Trophoblast cell (in vitro differentiated cells and primary cell): ENCODE measurements at regions not wholly inside any gene's neighbourhood (a gene's known extent, or its start where the extent isn't known, plus 50 kb on each side); places are given as distances from the start of the nearest gene placed in this dataset.

Source experiments
- DNase-seq, 2 donors: peaks; one replicate each; pipeline ENCODE4 v3.0.0-alpha.2; 2016
- H2AFZ ChIP-seq: 2 replicates; pipeline ENCODE4 v1.6.1; 2013; ENCODE audit warnings: low read length, moderate library complexity, mild to moderate bottlenecking; ENCODE audit not compliant: insufficient read depth, poor library complexity
- H2AK5ac ChIP-seq: 2 replicates; pipeline ENCODE4 v1.6.1; 2013; ENCODE audit warnings: mild to moderate bottlenecking, low read length
- H2BK120ac ChIP-seq: 2 replicates; pipeline ENCODE4 v1.6.1; 2013; ENCODE audit warnings: low read length, mild to moderate bottlenecking, moderate library complexity; ENCODE audit not compliant: insufficient read depth, poor library complexity
- H2BK12ac ChIP-seq: 2 replicates; pipeline ENCODE4 v1.6.1; 2013; ENCODE audit warnings: mild to moderate bottlenecking, low read length, moderate library complexity
- H2BK5ac ChIP-seq: 2 replicates; pipeline ENCODE4 v1.6.1; 2013; ENCODE audit warnings: low read length, low read depth, moderate library complexity, mild to moderate bottlenecking; ENCODE audit not compliant: poor library complexity
- H3K14ac ChIP-seq: 2 replicates; pipeline ENCODE4 v1.6.1; 2013; ENCODE audit warnings: mild to moderate bottlenecking, low read length
- H3K18ac ChIP-seq: 2 replicates; pipeline ENCODE4 v1.6.1; 2013; ENCODE audit warnings: mild to moderate bottlenecking, low read length
- H3K23ac ChIP-seq: 2 replicates; pipeline ENCODE4 v1.6.1; 2013; ENCODE audit warnings: low read length
- H3K27ac ChIP-seq: 2 replicates; pipeline ENCODE4 v1.5.1; 2013; ENCODE audit warnings: low read depth, mild to moderate bottlenecking, inconsistent platforms, low read length, moderate library complexity
- H3K27me3 ChIP-seq: 2 replicates; pipeline ENCODE4 v1.6.1; 2013; ENCODE audit warnings: inconsistent platforms, mild to moderate bottlenecking, low read length, moderate library complexity; ENCODE audit not compliant: insufficient read depth
- H3K36me3 ChIP-seq, 2 experiments: 1 replicate in 1 of 2; 2 replicates in 1 of 2; pipeline ENCODE4 v1.6.1; 2013; ENCODE audit warnings: low read length in 2 of 2, mild to moderate bottlenecking in 2 of 2, moderate library complexity in 1 of 2; ENCODE audit not compliant: insufficient read depth in 2 of 2, control insufficient read depth in 1 of 2
- H3K4ac ChIP-seq: 2 replicates; pipeline ENCODE4 v1.6.1; 2013; ENCODE audit warnings: low read depth, mild to moderate bottlenecking, low read length, moderate library complexity
- H3K4me1 ChIP-seq, 2 experiments: 1 replicate in 1 of 2; 2 replicates in 1 of 2; pipeline ENCODE4 v1.6.1; 2013; ENCODE audit warnings: low read length in 2 of 2, mild to moderate bottlenecking in 2 of 2, moderate library complexity in 1 of 2; ENCODE audit not compliant: insufficient read depth in 2 of 2, control insufficient read depth in 1 of 2
- H3K4me2 ChIP-seq: 2 replicates; pipeline ENCODE4 v1.6.1; 2013; ENCODE audit warnings: inconsistent platforms, mild to moderate bottlenecking, low read length, moderate library complexity
- H3K4me3 ChIP-seq: 2 replicates; pipeline ENCODE4 v1.5.1; 2013; ENCODE audit warnings: mild to moderate bottlenecking, low read depth, low read length, inconsistent platforms
- H3K79me1 ChIP-seq: one replicate; pipeline ENCODE4 v1.6.1; 2013; ENCODE audit warnings: low read length
- H3K79me2 ChIP-seq: 2 replicates; pipeline ENCODE4 v1.6.1; 2013; ENCODE audit warnings: low read length, mild to moderate bottlenecking; ENCODE audit not compliant: control insufficient read depth, insufficient read depth, poor library complexity
- H3K9ac ChIP-seq: 2 replicates; pipeline ENCODE4 v1.6.1; 2013; ENCODE audit warnings: mild to moderate bottlenecking, low read length
- H3K9me3 ChIP-seq: 2 replicates; pipeline ENCODE4 v1.6.1; 2013; ENCODE audit warnings: low read depth, mild to moderate bottlenecking, control low read depth, inconsistent platforms, low read length; ENCODE audit not compliant: insufficient read depth
- H4K12ac ChIP-seq: 2 replicates; pipeline ENCODE4 v1.6.1; 2013; ENCODE audit warnings: low read depth, mild to moderate bottlenecking, low read length, moderate library complexity
- H4K8ac ChIP-seq: 2 replicates; pipeline ENCODE4 v1.6.1; 2013; ENCODE audit warnings: low read depth, mild to moderate bottlenecking, low read length, moderate library complexity
- H4K91ac ChIP-seq: one replicate; pipeline ENCODE4 v1.6.1; 2013; ENCODE audit warnings: low read depth, mild to moderate bottlenecking, low read length, moderate library complexity
- WGBS: extraction: QIAGEN DNeasy Blood & Tissue Kit; methylation state at CpG from one replicate; pipeline ENCODE4 v1.1.7; 2013; ENCODE audit warnings: missing lambda C conversion rate; ENCODE audit not compliant: insufficient read length, insufficient coverage; ENCODE audit errors: extremely low coverage; 5-methylcytosine and 5-hydroxymethylcytosine counted together

- no peak for DNase-seq
- no peak overlapping the region for H2AK5ac ChIP-seq
- H3K27me3 ChIP-seq: no peaks in the 10 kb centered on the region
- no peak overlapping the region for H3K27ac ChIP-seq
- no peaks in the 10 kb centered on the region for H3K79me1 ChIP-seq
- no peak overlapping the region for H4K8ac ChIP-seq
- H3K23ac ChIP-seq: no peak overlapping the region
- H4K12ac ChIP-seq: no peak overlapping the region
- H3K4me2 ChIP-seq: no peak overlapping the region
- H3K36me3 ChIP-seq: peaks cover 0 to 5% of the 10 kb centered on the region in 2 experiments
- H2AFZ ChIP-seq: no peak overlapping the region
- H2BK12ac ChIP-seq: no peak overlapping the region
- no peak overlapping the region for H4K91ac ChIP-seq
- no peak overlapping the region for H3K18ac ChIP-seq
- H3K4me1 ChIP-seq: no peaks in the 10 kb centered on the region
- H3K9me3 ChIP-seq: peaks cover 25% of the 10 kb centered on the region
- H3K14ac ChIP-seq: no peak overlapping the region
- no CpG with 5 or more reads among the region's 5 CpGs for WGBS
- H2BK120ac ChIP-seq: no peak overlapping the region
- H3K4ac ChIP-seq: no peak overlapping the region
- H3K9ac ChIP-seq: peak overlapping the region; percentile 32
- H2BK5ac ChIP-seq: no peak overlapping the region
- H3K4me3 ChIP-seq: no peak overlapping the region
- H3K79me2 ChIP-seq: no peaks in the 10 kb centered on the region
These were observed 96.8 kb upstream of the C1orf21 start for GRCh38 chr1:184289825-184290550.

GRCh38 chr1:184291701-184292100, 95.1 kb upstream of the C1orf21 start:
- Histone ChIP-seq H3K4me1 (no peaks in the 10 kb centered on the region), H3K18ac (no peak overlapping the region), H4K12ac (no peak overlapping the region), H4K91ac (no peak overlapping the region), H3K79me2 (no peaks in the 10 kb centered on the region), H3K9ac (no peak overlapping the region), H3K9me3 (peaks cover 25% of the 10 kb centered on the region), H3K14ac (no peak overlapping the region), H4K8ac (no peak overlapping the region), H3K36me3 (peaks cover 0 to 5% of the 10 kb centered on the region in 2 experiments), H2AK5ac (no peak overlapping the region), H3K4me3 (no peak overlapping the region), H3K27me3 (no peaks in the 10 kb centered on the region), H3K4ac (no peak overlapping the region), H3K4me2 (no peak overlapping the region), H2BK5ac (no peak overlapping the region), H2AFZ (no peak overlapping the region), H3K23ac (no peak overlapping the region), H2BK120ac (no peak overlapping the region), H3K79me1 (no peaks in the 10 kb centered on the region), H3K27ac (no peak overlapping the region), H2BK12ac (no peak overlapping the region)
- no peak for DNase-seq
- WGBS: no CpG with 5 or more reads among the region's 3 CpGs

- no peak overlapping the region for H2AFZ ChIP-seq
- H3K4me1 ChIP-seq: no peaks in the 10 kb centered on the region
- H2BK5ac ChIP-seq: no peak overlapping the region
- H2BK120ac ChIP-seq: no peak overlapping the region
- no peak overlapping the region for H2BK12ac ChIP-seq
- peaks cover 0 to 5% of the 10 kb centered on the region in 2 experiments for H3K36me3 ChIP-seq
- H4K91ac ChIP-seq: no peak overlapping the region
- H4K8ac ChIP-seq: no peak overlapping the region
- no peak overlapping the region for H3K18ac ChIP-seq
- no peaks in the 10 kb centered on the region for H3K27me3 ChIP-seq
- peak overlapping the region; percentile 19 for H3K9ac ChIP-seq
- no peak overlapping the region for H2AK5ac ChIP-seq
- no peaks in the 10 kb centered on the region for H3K79me1 ChIP-seq
- H3K4me2 ChIP-seq: no peak overlapping the region
- no peak overlapping the region for H4K12ac ChIP-seq
- no peak overlapping the region for H3K4me3 ChIP-seq
- H3K9me3 ChIP-seq: peaks cover 23% of the 10 kb centered on the region
- H3K79me2 ChIP-seq: no peaks in the 10 kb centered on the region
- no peak for DNase-seq
- H3K4ac ChIP-seq: no peak overlapping the region
- no peak overlapping the region for H3K23ac ChIP-seq
- H3K27ac ChIP-seq: no peak overlapping the region
- no peak overlapping the region for H3K14ac ChIP-seq
- 100% methylated on average over 1 of the region's 3 CpGs for WGBS
These were observed 94.7 kb upstream of the C1orf21 start for GRCh38 chr1:184292101-184292500.

- Histone ChIP-seq H4K12ac (no peak overlapping the region), H2BK12ac (no peak overlapping the region), H3K27me3 (no peaks in the 10 kb centered on the region), H4K8ac (no peak overlapping the region), H3K27ac (no peak overlapping the region), H3K23ac (no peak overlapping the region), H3K4me3 (no peak overlapping the region), H3K4me2 (no peak overlapping the region), H3K14ac (no peak overlapping the region), H3K18ac (no peak overlapping the region), H2BK5ac (no peak overlapping the region), H4K91ac (no peak overlapping the region), H3K9me3 (peaks cover 11% of the 10 kb centered on the region), H2AK5ac (no peak overlapping the region), H3K4ac (no peak overlapping the region), H3K4me1 (no peaks in the 10 kb centered on the region), H3K9ac (no peak overlapping the region), H3K36me3 (peaks cover 0 to 5% of the 10 kb centered on the region in 2 experiments), H2AFZ (no peak overlapping the region), H3K79me2 (no peaks in the 10 kb centered on the region), H3K79me1 (no peaks in the 10 kb centered on the region), H2BK120ac (no peak overlapping the region)
- no peak for DNase-seq
- no CpG with 5 or more reads among the region's 1 CpG for WGBS
These were observed 92.7 kb upstream of the C1orf21 start for GRCh38 chr1:184294101-184294500.
